HEK293 (cell line): ENCODE measurements at regions not wholly inside any gene's neighbourhood (a gene's known extent, or its start where the extent isn't known, plus 50 kb on each side); places are given as distances from the start of the nearest gene placed in this dataset.

Experiments used
- CTCF ChIA-PET: fragments of 350-600 bp; formaldehyde crosslinking; extraction: SDS; loops from one replicate; lab custom pipeline; 2021; ENCODE audit warnings: antibody characterized with exemption; lab: Yijun Ruan, JAX
- POLR2A ChIA-PET: fragments of 300-600 bp; formaldehyde crosslinking; extraction: SDS; loops from one replicate; lab custom pipeline; 2020; ENCODE audit warnings: antibody characterized with exemption, inconsistent platforms; lab: Yijun Ruan, JAX
- H3K27ac ChIP-seq: fragments of 200-500 bp; sonication (Bioruptor generic); 2 replicates; pipeline ENCODE4 v1.5.1; 2014; ENCODE audit warnings: low read depth, low read length, control low read depth, inconsistent platforms; ENCODE audit errors: extremely low read depth
- H3K36me3 ChIP-seq, 2 experiments: fragments of 200-500 bp in 1 of 2; sonication (Bioruptor generic) in 1 of 2; 1 replicate in 1 of 2; 2 replicates in 1 of 2; pipeline ENCODE4 v1.5.1; 2014 to 2017; ENCODE audit warnings: inconsistent platforms in 2 of 2, low read length in 2 of 2; ENCODE audit not compliant: control insufficient read depth in 2 of 2, insufficient read depth in 1 of 2
- H3K4me1 ChIP-seq: fragments of 200-500 bp; sonication (Bioruptor generic); 2 replicates; pipeline ENCODE4 v1.5.1; 2014; ENCODE audit warnings: mild to moderate bottlenecking, low read length, inconsistent platforms; ENCODE audit not compliant: control insufficient read depth, insufficient read depth
- H3K4me3 ChIP-seq: 2 replicates; pipeline ENCODE4 v1.5.1; 2011; ENCODE audit warnings: low read depth, mild to moderate bottlenecking, control low read depth, low read length, moderate library complexity
- H3K9me3 ChIP-seq: fragments of 200-500 bp; sonication (Bioruptor generic); 2 replicates; pipeline ENCODE4 v1.5.1; 2014; ENCODE audit warnings: low read depth, low read length, inconsistent platforms; ENCODE audit not compliant: control insufficient read depth, insufficient read depth
- KLF16 ChIP-seq: fragments of 450-650 bp; formaldehyde crosslinking; IDR thresholded peaks from 2 replicates; pipeline ENCODE4 v1.5.1; 2017; ENCODE audit warnings: missing biosample characterization, missing genetic modification characterization
- KLF7 ChIP-seq: fragments of 450-650 bp; formaldehyde crosslinking; IDR thresholded peaks from 2 replicates; pipeline ENCODE4 v1.5.1; 2016; ENCODE audit warnings: missing biosample characterization, missing genetic modification characterization, borderline replicate concordance
- OSR2 ChIP-seq: fragments of 450-650 bp; formaldehyde crosslinking; IDR thresholded peaks from 2 replicates; pipeline ENCODE4 v1.5.1; 2016; ENCODE audit warnings: missing biosample characterization, missing genetic modification characterization
- SCRT1 ChIP-seq: fragments of 450-650 bp; formaldehyde crosslinking; IDR thresholded peaks from 2 replicates; pipeline ENCODE4 v1.5.1; 2016; ENCODE audit warnings: missing biosample characterization, missing genetic modification characterization, borderline replicate concordance
- SP2 ChIP-seq: fragments of 450-650 bp; formaldehyde crosslinking; IDR thresholded peaks from 2 replicates; pipeline ENCODE4 v1.5.1; 2016; ENCODE audit warnings: missing biosample characterization, missing genetic modification characterization
- TRIM28 ChIP-seq: IDR thresholded peaks from 2 replicates; pipeline ENCODE4 v1.6.1; 2011; ENCODE audit warnings: low read length, control low read depth, borderline replicate concordance
- ZBTB44 ChIP-seq: fragments of 450-650 bp; IDR thresholded peaks from 2 replicates; pipeline ENCODE4 v1.5.1; 2018; ENCODE audit warnings: missing biosample characterization, mild to moderate bottlenecking, missing genetic modification characterization
- ZNF138 ChIP-seq: fragments of 450-650 bp; formaldehyde crosslinking; IDR thresholded peaks from 2 replicates; pipeline ENCODE4 v1.5.1; 2016; ENCODE audit warnings: missing biosample characterization, missing genetic modification characterization, borderline replicate concordance
- ZNF140 ChIP-seq: fragments of 450-650 bp; formaldehyde crosslinking; IDR thresholded peaks from 2 replicates; pipeline ENCODE4 v1.5.1; 2016; ENCODE audit warnings: missing biosample characterization, missing genetic modification characterization
- ZNF16 ChIP-seq: fragments of 450-650 bp; formaldehyde crosslinking; IDR thresholded peaks from 2 replicates; pipeline ENCODE4 v1.5.1; 2016; ENCODE audit warnings: low read depth, missing biosample characterization, missing genetic modification characterization
- ZNF19 ChIP-seq: fragments of 450-650 bp; formaldehyde crosslinking; IDR thresholded peaks from 2 replicates; pipeline ENCODE4; 2016; ENCODE audit warnings: missing biosample characterization, missing genetic modification characterization, low read depth
- ZNF280C ChIP-seq: fragments of 450-650 bp; formaldehyde crosslinking; IDR thresholded peaks from 2 replicates; pipeline ENCODE4 v1.5.1; 2016; ENCODE audit warnings: missing biosample characterization, missing genetic modification characterization
- ZNF335 ChIP-seq: fragments of 450-650 bp; formaldehyde crosslinking; conservative IDR thresholded peaks from 2 replicates; pipeline ENCODE4 v1.5.1; 2016; ENCODE audit warnings: missing biosample characterization, missing genetic modification characterization
- ZNF391 ChIP-seq: fragments of 450-650 bp; formaldehyde crosslinking; IDR thresholded peaks from 2 replicates; pipeline ENCODE4 v1.5.1; 2016; ENCODE audit warnings: low read depth, missing biosample characterization, missing genetic modification characterization, borderline replicate concordance
- ZNF404 ChIP-seq: fragments of 450-650 bp; formaldehyde crosslinking; IDR thresholded peaks from 2 replicates; pipeline ENCODE4 v1.5.1; 2017; ENCODE audit warnings: missing biosample characterization, missing genetic modification characterization
- ZNF423 ChIP-seq: fragments of 450-650 bp; formaldehyde crosslinking; IDR thresholded peaks from 2 replicates; pipeline ENCODE4 v1.5.1; 2016; ENCODE audit warnings: missing biosample characterization, missing genetic modification characterization
- ZNF449 ChIP-seq: fragments of 450-650 bp; formaldehyde crosslinking; IDR thresholded peaks from 2 replicates; pipeline ENCODE4 v1.5.1; 2017; ENCODE audit warnings: missing biosample characterization, mild to moderate bottlenecking, missing genetic modification characterization, moderate library complexity
- ZNF518A ChIP-seq: fragments of 450-650 bp; formaldehyde crosslinking; conservative IDR thresholded peaks from 2 replicates; pipeline ENCODE4 v1.5.1; 2016; ENCODE audit warnings: low read depth, missing biosample characterization, missing genetic modification characterization
- ZNF521 ChIP-seq: fragments of 450-650 bp; formaldehyde crosslinking; IDR thresholded peaks from 2 replicates; pipeline ENCODE4 v1.5.1; 2017; ENCODE audit warnings: missing biosample characterization, mild to moderate bottlenecking, missing genetic modification characterization
- ZNF529 ChIP-seq: fragments of 450-650 bp; formaldehyde crosslinking; IDR thresholded peaks from 2 replicates; pipeline ENCODE4 v1.5.1; 2017; ENCODE audit warnings: missing genetic modification characterization, missing biosample characterization; ENCODE audit not compliant: insufficient replicate concordance
- ZNF610 ChIP-seq: fragments of 450-650 bp; formaldehyde crosslinking; IDR thresholded peaks from 2 replicates; pipeline ENCODE4 v1.5.1; 2016; ENCODE audit warnings: missing biosample characterization, missing genetic modification characterization, borderline replicate concordance
- ZNF658 ChIP-seq: fragments of 450-650 bp; formaldehyde crosslinking; IDR thresholded peaks from 2 replicates; pipeline ENCODE4; 2016; ENCODE audit warnings: missing biosample characterization, missing genetic modification characterization
- ZNF701 ChIP-seq: fragments of 450-650 bp; formaldehyde crosslinking; IDR thresholded peaks from 2 replicates; pipeline ENCODE4 v1.5.1; 2016; ENCODE audit warnings: missing biosample characterization, missing genetic modification characterization
- ZNF837 ChIP-seq: fragments of 450-650 bp; formaldehyde crosslinking; IDR thresholded peaks from 2 replicates; pipeline ENCODE4 v1.5.1; 2016; ENCODE audit warnings: missing biosample characterization, missing genetic modification characterization
- ZSCAN30 ChIP-seq: fragments of 450-650 bp; IDR thresholded peaks from 2 replicates; pipeline ENCODE4 v1.5.1; 2018; ENCODE audit warnings: missing biosample characterization, mild to moderate bottlenecking, missing genetic modification characterization, moderate library complexity

- TF ChIP-seq ZNF521 (tag by site-specific recombination): no peak
- TF ChIP-seq ZNF16 (tag by site-specific recombination): no peak
Measured at GRCh38 chr20:57874141-57874540, 164.3 kb upstream of the PMEPA1 start (continued).

GRCh38 chr20:57872816-57873409 is 163.1 kb upstream of the PMEPA1 start:
- H3K27ac ChIP-seq: no peak overlapping the region
- CTCF ChIA-PET: no interaction called here
- no peaks in the 10 kb centered on the region for H3K9me3 ChIP-seq
- POLR2A ChIA-PET: no interaction called here
- H3K36me3 ChIP-seq: no peaks in the 10 kb centered on the region
- H3K4me3 ChIP-seq: no peak overlapping the region
- H3K4me1 ChIP-seq: no peaks in the 10 kb centered on the region
- TF ChIP-seq ZNF423: no peak
- TF ChIP-seq ZNF529 (tag by site-specific recombination): no peak
- TF ChIP-seq ZNF837 (tag by site-specific recombination): no peak
- no peak for TF ChIP-seq ZNF280C
- no peak for TF ChIP-seq ZNF449 (tag by site-specific recombination)
- TF ChIP-seq SP2 (tag by site-specific recombination): no peak
- TF ChIP-seq ZNF658 (tag by site-specific recombination): no peak
- TF ChIP-seq TRIM28: no peak
- no peak for TF ChIP-seq ZNF391 (tag by site-specific recombination)
- no peak for TF ChIP-seq ZNF518A (tag by site-specific recombination)
- no peak for TF ChIP-seq KLF16 (tag by site-specific recombination)
- no peak for TF ChIP-seq ZNF138 (tag by site-specific recombination)

- H3K27ac ChIP-seq: no peak overlapping the region
- CTCF ChIA-PET: no interaction called here
- POLR2A ChIA-PET: no interaction called here
- 0 out of 2 replicates have a peak, but pooled peaks cover 3% of the 10 kb centered on the region for H3K4me1 ChIP-seq
- H3K9me3 ChIP-seq: no peaks in the 10 kb centered on the region
- no peaks in the 10 kb centered on the region for H3K36me3 ChIP-seq
- no peak overlapping the region for H3K4me3 ChIP-seq
- TF ChIP-seq ZNF701 (tag by site-specific recombination): no peak
- TF ChIP-seq ZNF19 (tag by site-specific recombination): no peak
- TF ChIP-seq OSR2 (tag by site-specific recombination): no peak
- no peak for TF ChIP-seq ZBTB44 (tag by site-specific recombination)
- TF ChIP-seq ZNF610 (tag by site-specific recombination): no peak
- no peak for TF ChIP-seq ZSCAN30 (tag by site-specific recombination)
- TF ChIP-seq SCRT1 (tag by site-specific recombination): no peak
- TF ChIP-seq ZNF335: no peak
- no peak for TF ChIP-seq ZNF404
- TF ChIP-seq KLF7: no peak
- no peak for TF ChIP-seq ZNF140
Measured at GRCh38 chr20:57871237-57871632, 161.4 kb upstream of the PMEPA1 start.
